IPS DF 19.7 (cell line): ENCODE measurements at regions not wholly inside any gene's neighbourhood (a gene's known extent, or its start where the extent isn't known, plus 50 kb on each side); places are given as distances from the start of the nearest gene placed in this dataset.
"Not testable (repeated sequence)": the region's sequence is repeated elsewhere in the genome, so short reads cannot be mapped to it uniquely, and the experiment has no call there.

Experiments
- DNase-seq: peaks from one replicate; pipeline ENCODE4 v3.0.0-alpha.2; 2013; ENCODE audit warnings: low read depth, low spot score

DNA sequence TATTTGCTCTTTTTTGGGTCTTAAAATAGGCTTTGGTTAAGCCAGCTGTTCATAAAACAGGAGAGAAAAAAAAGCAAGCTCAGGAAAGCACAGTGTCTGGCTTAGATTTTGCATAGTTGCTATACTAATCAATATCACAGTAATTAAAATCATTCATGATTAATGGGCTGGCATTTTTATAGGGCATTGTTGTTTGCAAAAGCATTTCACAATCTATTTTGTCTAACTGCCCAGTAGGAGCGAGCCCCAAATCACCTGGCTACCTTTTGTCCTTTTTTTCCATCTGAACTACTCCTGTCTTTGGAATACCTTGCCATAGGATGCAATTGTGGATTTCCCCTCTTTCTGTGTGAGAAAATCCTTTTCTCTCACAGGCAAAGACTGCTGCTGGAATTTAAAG is 619.8 kb downstream of the JRKL start:
- DNase-seq, result no peak

GRCh38 chr11:97010997-97011396 is 621.2 kb downstream of the JRKL start:
- DNase-seq, result not testable (repeated sequence)

DNA sequence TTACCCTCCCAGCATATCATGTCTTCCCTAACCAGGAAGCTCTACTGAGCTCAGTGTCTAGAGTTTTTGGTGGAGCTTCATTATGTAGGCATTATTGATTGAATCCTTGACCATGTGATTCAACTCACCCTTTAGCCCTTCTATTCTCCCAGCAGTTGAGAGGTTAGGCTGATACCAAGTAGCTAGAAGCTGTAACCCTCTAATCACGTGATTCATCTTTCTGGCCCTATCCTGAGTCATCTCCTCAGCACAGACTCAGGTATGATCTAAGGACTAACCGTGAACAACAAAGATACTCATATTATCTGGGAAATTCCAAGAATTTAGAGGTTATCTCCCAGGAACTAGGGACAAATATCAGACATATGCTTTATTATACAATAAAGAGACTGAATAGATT is 625.5 kb downstream of the JRKL start:
- DNase-seq, result no peak

- DNase-seq, result no peak
These were observed 629.5 kb downstream of the JRKL start for GRCh38 chr11:97019305-97019704.

DNA sequence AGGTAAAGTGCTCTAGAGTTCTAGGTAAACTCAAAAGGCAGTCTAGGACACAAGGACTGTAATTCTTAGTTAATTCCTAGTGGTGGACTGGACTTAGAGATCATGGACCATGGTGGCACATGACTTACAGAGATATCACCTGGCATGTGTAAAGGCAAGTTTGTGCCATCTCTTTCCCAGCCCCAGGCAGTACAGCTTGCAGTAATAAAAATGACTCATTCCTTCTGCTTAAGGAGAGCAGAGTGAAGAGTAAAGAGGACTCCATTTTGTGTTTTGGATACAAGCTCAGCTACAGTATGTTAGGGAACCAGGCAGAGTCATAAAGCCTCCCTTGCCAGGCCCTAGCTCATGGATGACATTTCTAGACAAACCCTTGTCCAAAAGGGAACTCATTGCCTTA is 629.9 kb downstream of the JRKL start:
- DNase-seq, result no peak

GRCh38 chr11:97022955-97023354 is 633.1 kb downstream of the JRKL start:
- no peak for DNase-seq

DNA sequence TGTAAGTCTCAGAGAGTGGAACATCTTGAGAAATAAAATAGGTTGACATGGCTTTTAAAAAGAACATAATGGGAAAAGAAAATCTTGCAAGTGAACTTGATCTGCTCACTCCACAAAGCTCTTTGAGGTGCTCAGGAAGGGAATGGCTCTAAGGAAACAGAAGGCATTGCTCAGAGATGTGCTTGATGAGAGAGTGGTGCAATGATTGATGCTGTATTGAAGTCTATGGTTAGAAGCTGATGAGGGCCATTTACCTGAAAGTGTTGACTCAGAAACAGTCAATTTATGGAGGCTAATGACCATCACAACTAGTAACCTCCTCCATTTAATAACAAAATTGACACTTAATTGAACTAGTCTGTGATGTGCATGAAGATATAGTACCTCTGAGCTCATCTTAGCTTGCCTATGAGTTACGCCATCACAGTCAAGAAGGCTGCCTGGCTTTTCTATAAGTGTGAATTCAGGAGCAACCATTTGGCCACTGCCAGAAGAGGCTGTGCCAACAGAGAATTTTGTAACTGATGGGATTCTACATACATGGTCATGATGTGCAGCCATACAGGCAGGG is 639.1 kb downstream of the JRKL start:
- no peak for DNase-seq

DNA sequence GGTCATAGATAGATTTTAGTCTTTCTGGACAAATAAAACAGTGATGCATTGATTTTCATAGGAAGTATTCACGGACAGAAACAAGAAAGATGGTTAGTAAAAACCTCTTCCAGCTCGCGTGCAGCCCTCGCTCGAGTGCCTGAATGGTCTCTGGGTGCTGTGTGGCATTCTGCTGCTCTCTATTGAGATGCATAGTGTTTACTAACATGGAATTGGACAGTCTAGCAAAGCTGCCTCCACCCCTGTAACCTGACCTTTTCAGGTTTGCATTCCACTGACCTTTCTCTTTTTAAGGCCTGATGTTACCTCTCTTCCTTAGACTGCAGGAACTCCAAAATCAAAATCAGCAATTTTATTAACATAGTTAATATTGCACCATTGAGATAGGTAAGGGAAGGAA is 643.4 kb downstream of the JRKL start:
- no peak for DNase-seq

DNA sequence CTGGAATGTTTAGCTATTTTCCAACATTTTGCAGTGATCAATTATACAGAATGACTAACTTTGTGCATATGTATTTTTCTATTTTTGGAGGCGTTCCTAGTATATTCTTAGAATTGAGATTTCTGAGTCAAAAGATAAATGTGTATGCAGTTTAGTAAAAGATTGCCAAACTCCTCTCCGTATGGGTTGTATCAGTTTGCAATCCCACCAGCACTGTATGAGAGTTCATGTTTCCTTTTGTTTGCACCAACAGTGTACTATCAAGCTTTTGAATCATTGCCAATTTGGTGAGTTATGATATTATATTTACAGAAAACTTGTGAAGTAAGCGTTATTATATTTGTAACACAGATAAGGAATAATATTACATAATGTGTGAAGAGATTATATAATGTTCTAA is 658.7 kb downstream of the JRKL start:
- DNase-seq, result no peak

DNA sequence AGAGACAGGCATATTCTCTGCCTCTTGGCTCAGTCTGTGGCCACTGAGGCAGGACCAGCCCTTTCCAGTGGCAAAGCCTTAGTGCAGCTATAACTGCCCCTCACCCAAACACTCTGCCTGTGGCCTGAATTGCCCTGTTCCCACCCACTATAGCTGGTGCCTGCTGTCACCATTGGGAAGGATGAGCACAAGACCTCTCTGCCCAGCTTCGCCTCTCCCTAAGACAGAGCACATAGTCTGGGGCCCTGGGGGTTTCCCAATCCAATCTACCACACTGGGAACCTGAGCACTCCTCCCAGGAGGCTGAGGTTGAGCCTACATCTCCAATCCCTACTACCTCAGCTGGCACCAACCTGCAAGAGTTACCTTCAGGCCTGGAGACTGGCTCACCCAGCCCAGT is 670.4 kb downstream of the JRKL start:
- no peak for DNase-seq

GRCh38 chr11:97069160-97069559 is 679.3 kb downstream of the JRKL start:
- DNase-seq, result no peak

DNA sequence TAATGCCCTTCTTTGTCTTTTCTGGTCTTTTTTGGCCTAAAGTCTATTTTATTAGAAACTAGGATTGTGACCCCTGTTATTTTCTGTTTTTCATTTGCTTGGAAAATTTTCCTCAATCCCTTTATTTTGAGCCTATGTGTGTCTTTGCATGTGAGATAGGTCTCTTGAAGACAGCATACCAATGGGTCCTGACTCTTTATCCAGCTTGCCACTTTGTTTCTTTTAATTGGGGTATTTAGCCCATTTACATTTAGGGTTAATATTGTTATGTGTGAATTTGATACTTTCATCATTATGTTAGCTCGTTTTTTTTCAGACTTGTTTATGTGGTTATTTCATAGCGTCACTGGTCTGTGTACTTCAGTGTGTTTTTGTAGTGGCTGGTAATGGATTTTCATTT is 682.6 kb downstream of the JRKL start:
- no peak for DNase-seq

DNA sequence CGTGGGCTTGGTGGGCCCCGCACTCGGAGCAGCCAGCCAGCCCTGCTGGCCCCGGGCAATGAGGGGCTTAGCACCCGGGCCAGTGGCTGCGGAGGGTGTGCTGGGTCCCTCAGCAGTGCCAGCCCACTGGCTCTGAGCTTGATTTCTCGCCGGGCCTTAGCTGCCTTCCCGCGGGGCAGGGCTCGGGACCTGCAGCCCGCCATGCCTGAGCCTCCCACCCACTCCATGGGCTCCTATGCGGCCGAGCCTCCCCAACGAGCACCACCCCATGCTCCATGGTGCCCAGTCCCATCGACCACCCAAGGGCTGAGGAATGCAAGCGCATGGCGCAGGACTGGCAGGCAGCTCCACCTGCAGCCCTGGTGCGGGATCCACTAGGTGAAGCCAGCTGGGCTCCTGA is 686.9 kb downstream of the JRKL start:
- not testable (repeated sequence) for DNase-seq

- DNase-seq, result no peak
These were observed 688.6 kb downstream of the JRKL start for GRCh38 chr11:97078443-97078842.

- DNase-seq, result no peak
These were observed 689.4 kb downstream of the JRKL start for GRCh38 chr11:97079244-97079643.

GRCh38 chr11:97087419-97087818 is 697.6 kb downstream of the JRKL start:
- no peak for DNase-seq

GRCh38 chr11:97092823-97093222 is 703.0 kb downstream of the JRKL start:
- DNase-seq, result no peak

DNA sequence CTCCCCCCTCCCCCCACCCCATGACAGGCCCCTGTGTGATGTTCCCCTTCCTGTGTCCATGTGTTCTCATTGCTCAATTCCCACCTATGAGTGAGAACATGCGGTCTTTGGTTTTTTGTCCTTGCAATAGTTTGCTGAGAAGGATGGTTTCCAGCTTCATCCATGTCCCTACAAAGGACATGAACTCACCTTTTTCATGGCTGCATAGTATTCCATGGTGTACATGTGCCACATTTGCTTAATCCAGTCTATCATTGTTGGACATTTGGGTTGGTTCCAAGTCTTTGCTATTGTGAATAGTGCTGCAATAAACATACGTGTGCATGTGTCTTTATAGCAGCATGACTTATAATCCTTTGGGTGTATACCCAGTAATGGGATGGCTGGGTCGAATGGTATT is 712.4 kb downstream of the JRKL start:
- not testable (repeated sequence) for DNase-seq

DNA sequence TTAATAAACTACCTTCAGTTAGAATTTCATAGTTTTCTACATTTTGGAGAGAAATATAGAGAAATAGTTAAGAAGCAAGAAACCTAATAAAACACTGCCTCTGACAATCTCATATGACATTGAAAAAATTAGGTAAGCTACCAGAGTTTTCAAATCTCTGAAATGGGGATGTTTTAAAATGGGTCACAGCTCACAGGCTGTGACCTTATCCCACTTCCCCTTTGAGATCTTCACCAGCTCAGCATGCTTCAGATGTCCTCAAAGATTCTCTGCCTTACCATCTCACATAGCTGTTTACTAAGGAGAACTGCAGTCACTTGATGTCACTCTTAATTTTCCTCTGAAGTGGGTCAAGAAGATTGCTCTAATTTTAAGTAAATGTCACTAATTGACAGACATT is 717.8 kb downstream of the JRKL start:
- no peak for DNase-seq

- no peak for DNase-seq
These were observed 719.3 kb downstream of the JRKL start for GRCh38 chr11:97109078-97109477.

GRCh38 chr11:97110376-97110775 is 720.6 kb downstream of the JRKL start:
- DNase-seq, result no peak

- no peak for DNase-seq
These were observed 721.7 kb downstream of the JRKL start for GRCh38 chr11:97111559-97111958.

DNA sequence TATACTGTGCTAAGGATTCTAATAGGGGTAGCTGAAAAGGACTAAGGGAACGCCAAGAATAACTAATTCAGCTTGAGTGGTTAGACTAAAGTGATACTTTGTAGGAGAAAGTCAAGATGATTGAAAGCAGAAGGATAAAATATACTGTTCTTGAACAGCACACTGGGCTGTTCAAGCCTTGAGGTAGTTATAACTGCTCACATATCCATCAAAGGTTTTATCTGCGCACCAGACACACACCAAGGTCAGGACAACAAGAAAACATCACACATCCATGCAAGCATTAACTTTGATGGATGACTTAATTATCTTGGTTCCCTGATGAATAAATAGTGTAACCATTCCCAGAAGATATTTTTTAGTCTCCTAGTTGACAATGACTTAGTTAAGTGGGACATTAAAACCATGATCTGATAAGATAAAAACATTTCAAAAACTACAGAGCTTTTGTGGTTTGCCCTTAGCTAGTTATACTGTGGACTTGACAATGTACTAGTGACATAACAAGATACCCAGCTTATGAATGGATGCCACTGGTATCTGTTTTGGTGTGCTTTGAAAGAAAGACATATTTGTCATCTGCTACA is 728.9 kb downstream of the JRKL start:
- DNase-seq, result no peak

DNA sequence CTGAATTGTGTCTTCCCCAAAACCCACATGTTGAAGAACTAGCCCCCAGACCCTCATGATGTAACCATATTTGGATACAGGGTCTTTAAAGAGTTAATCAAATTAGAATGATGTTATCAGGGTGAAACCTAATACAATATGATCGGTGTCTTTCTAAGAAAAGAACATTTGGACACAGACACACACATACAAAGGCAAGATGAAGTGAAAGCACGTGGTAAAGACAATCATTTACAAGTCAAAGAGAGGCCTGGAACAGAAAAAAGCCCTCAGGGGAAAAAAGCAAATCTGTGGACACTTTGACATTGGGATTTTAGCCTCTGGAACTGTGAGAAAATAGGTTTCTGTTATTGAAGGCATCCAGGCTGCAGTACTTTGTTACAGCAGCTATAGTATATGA is 733.4 kb downstream of the JRKL start:
- no peak for DNase-seq
